ENCODE measurements at regions not wholly inside any gene's neighbourhood (a gene's known extent, or its start where the extent isn't known, plus 50 kb on each side); places are given as distances from the start of the nearest gene placed in this dataset.

DNA sequence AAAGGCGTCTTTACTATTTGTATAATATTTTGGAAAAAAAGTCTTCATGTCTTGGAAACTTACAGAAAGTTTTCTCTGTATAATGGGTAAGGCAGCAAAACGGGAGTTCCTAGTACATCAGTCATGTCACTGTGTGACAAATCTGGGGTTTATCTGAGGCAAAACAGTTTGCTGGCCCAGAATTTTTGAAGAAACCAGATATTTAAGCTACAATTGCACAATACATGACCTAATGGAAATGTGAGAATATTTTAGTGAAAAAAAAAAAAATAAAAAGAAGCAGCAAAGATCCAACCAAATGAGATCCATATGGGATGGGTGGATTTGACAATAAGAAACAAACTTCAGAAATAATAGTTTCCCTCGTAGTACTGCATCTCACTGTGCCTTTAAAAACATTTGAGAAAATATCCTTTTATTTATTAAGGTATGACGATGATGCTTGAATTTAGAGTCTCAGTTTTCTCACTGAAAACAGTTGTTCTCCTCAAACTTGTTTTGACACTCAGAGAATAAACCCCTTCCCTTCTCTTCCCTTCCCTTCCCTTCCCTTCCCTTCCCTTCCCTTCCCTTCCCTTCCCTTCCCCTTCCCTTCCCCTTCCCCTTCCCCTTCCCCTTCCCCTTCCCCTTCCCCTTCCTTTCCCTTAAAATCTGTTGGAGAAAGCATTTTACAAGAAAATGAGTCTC, 180.5 kb upstream of the TUT7 start:
- ChIA-PET POLR2A (no interaction called here), CTCF (interaction anchor here (0.9 kb wide), 1 partner anchor 43 kb away, joined by 3 read pairs; no protein-coding TSS in a partner anchor)
- TF ChIP-seq, protein P1, sequence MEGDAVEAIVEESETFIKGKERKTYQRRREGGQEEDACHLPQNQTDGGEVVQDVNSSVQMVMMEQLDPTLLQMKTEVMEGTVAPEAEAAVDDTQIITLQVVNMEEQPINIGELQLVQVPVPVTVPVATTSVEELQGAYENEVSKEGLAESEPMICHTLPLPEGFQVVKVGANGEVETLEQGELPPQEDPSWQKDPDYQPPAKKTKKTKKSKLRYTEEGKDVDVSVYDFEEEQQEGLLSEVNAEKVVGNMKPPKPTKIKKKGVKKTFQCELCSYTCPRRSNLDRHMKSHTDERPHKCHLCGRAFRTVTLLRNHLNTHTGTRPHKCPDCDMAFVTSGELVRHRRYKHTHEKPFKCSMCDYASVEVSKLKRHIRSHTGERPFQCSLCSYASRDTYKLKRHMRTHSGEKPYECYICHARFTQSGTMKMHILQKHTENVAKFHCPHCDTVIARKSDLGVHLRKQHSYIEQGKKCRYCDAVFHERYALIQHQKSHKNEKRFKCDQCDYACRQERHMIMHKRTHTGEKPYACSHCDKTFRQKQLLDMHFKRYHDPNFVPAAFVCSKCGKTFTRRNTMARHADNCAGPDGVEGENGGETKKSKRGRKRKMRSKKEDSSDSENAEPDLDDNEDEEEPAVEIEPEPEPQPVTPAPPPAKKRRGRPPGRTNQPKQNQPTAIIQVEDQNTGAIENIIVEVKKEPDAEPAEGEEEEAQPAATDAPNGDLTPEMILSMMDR (IDR thresholded peaks at IDR 0.05; ENCODE audit: control extremely low read depth, extremely low read depth, low read depth, missing control alignments) = no peak
- DNase-seq (ENCODE audit: extremely low spot score) = no peak

DNA sequence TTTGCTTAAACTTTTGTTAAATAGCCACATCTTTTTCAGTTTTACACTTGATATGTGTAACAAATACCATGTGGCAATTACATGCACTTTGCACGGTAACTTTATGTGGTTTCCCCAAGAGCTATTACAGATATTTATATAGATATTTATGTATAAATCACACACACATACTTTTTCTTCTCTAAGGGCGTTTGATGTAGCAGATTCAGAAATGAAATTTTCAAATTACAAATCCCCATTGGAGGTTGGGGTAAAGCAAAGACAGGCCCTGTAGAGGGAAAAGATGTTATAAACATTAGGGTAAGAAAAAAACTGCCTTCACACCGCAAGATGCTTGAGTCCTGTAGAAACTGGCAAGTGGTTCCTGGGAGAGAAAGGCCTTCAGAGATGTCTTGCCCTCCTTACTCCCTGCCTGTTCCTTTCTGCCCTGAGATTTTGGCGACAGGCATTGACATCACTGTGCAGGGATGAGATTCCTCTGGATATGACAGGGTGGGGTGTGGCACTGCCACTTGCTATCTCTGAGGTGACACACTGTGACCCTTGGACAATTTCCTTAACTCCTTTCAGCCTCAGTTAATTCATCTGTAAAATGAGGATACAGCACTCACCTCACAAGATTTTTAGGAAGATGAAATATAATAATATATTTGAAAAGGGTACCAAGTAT, 177.9 kb upstream of the TUT7 start:
- CTCF ChIA-PET = no interaction called here
- TF ChIP-seq, protein P1 (IDR thresholded peaks at IDR 0.05; ENCODE audit: control extremely low read depth, extremely low read depth, low read depth, missing control alignments) = no peak
- POLR2A ChIA-PET = no interaction called here
- DNase-seq (ENCODE audit: extremely low spot score) = no peak

DNA sequence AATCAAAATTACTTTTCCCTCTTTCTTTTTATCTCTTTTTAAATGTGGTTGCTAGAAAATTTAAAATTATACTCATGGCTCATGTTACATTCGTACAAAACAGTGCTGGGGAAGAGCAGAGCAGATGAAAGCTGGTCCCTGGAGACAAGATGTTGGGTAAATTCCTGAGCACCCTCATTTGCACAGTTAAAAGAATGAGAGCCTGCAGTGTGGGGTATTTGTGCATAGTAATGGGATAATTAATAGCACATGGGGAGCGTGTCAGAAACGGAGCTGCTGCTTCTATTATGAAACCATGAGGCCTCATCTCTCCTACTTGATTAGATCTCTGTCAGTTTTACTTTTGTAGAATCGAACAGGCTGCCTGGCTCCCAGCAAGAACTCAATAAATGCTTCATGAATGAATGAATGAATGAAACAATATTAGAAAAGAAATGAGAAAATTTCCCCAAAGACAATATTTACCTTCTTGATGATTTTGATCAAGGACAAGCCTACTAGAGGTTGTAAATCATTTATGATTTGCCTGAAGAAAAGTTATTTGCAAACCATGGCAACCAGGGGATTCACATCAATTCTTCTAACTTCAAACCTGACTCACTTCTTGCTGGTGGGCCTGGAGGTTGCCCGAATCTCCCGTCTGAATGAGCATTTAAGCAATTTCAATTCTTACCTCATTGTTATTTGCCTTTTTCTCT, 177.2 kb upstream of the TUT7 start:
- ChIA-PET CTCF (no interaction called here), POLR2A (no interaction called here)
- DNase-seq (ENCODE audit: extremely low spot score) = no peak
- TF ChIP-seq, protein P1 (IDR thresholded peaks at IDR 0.05; ENCODE audit: control extremely low read depth, extremely low read depth, low read depth, missing control alignments) = no peak

DNA sequence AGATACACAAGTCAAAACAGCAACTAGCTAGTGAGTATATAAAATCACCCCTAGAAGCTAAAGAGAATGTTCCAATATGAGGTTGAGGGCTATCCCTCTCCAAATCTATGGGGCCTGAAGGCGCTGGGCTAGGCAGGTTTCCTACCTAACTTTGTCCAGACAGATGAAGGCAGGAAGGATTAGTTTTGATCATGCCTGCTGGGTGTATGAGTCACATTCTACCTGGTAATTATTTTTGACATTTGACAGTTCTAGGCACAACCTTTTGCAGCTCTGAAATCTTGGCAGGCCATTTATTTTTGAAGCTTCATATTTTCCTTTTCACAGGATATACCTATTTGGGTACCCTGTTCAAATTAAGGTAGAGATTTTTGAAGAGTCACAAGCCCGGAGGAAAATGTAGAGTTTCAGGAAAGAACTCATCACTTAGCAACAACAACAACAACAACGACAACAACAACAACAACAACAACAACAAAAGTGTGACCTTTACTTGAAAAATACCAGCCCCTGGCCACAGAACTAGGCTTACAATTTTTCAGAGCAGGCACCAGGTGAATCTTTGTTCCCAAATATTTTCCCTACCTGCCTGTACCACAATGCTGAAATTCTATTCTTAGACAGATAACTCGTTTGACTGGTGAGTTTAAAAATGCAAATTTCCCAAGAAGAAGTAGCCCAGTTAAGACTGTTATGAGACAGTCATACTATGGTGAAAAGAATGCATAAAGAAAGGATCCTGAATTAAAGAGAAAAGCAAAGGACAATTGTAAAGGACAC, 175.5 kb upstream of the TUT7 start:
- TF ChIP-seq, protein P1 (IDR thresholded peaks at IDR 0.05; ENCODE audit: control extremely low read depth, extremely low read depth, low read depth, missing control alignments) = no peak
- DNase-seq (ENCODE audit: extremely low spot score) = no peak
- POLR2A ChIA-PET = no interaction called here
- CTCF ChIA-PET = no interaction called here

DNA sequence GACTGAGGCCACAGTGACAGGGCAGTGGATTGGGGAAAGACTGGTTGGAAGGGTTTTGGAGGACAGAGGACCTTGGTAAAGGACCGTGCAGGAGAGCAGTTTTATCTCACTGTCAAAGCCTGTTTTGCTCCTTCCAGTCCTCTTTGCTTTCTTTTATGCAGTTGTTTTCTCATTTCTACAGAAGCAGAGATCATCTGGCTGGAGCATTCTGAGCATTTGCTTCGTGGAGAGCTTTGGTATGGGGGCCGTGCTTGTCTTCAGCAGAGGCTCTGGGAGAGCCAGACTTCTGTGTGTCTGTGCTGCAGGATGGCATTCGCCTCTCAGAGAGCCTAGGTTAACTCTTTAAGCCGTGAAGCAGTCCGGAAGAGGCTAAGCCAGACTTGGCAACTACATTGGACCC, 171.8 kb upstream of the TUT7 start:
- ChIA-PET POLR2A (no interaction called here), CTCF (no interaction called here)
- no peak for DNase-seq (ENCODE audit: extremely low spot score)
- TF ChIP-seq, protein P1 (IDR thresholded peaks at IDR 0.05; ENCODE audit: control extremely low read depth, extremely low read depth, low read depth, missing control alignments) = no peak

DNA sequence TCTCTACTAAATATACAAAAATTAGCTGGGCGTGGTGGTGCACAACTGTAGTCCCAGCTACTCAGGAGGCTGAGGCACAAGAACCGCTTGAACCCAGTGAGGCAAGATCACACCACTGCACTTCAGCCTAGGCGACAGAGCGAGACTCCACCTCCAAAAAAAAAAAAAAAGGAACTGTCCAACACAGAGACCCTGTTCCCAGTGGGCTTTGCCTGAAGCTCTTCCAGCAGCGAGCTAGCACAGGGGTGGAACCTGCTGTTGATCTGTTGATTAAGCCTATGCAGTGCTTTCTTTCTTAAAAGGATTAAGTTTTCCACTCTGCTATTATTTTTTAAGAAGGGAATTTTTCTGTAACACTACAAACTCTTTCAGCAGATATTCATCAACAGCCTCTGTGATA, 171.0 kb upstream of the TUT7 start:
- no peak for DNase-seq (ENCODE audit: extremely low spot score)
- ChIA-PET CTCF (interaction anchor here (1.8 kb wide), 1 partner anchor 39 kb away, joined by 5 read pairs; no protein-coding TSS in a partner anchor), POLR2A (no interaction called here)
- TF ChIP-seq, protein P1 (IDR thresholded peaks at IDR 0.05; ENCODE audit: control extremely low read depth, extremely low read depth, low read depth, missing control alignments) = no peak

Data from GM10248 (cell line).